ENCODE measurements at regions not wholly inside any gene's neighbourhood (a gene's known extent, or its start where the extent isn't known, plus 50 kb on each side); places are given as distances from the start of the nearest gene placed in this dataset.
A peak's percentile ranks its signal among the peaks of the same experiment; 100 is the strongest.

DNA sequence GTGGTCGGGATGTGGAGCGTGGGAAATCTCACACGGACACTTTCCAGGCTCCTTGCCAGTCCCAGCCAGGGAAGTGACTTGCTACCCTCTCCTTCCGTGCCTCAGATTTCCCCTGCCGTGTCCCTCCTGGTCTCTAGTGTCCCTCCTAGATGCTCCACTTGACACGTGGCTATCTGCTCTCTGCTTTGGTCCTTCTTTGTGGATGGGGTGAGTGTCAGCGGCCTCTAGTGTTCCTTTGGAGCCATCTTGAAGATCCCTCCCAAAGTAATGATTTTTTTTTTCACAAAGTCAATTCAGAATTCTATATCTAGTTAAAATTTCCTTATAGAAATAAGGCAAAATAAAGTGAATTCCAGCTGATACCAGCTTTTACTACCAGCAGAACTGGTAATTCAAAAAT, 117.7 kb downstream of the MRPL36 start:
- intact Hi-C loops (cut with micrococcal nuclease) = no loop called here
- peak; percentile 7; the same call in 1 of the 2 replicates for TF ChIP-seq RAD21 (IDR thresholded peaks at IDR 0.05; ENCODE audit: low read depth)
- TF ChIP-seq, protein P1, sequence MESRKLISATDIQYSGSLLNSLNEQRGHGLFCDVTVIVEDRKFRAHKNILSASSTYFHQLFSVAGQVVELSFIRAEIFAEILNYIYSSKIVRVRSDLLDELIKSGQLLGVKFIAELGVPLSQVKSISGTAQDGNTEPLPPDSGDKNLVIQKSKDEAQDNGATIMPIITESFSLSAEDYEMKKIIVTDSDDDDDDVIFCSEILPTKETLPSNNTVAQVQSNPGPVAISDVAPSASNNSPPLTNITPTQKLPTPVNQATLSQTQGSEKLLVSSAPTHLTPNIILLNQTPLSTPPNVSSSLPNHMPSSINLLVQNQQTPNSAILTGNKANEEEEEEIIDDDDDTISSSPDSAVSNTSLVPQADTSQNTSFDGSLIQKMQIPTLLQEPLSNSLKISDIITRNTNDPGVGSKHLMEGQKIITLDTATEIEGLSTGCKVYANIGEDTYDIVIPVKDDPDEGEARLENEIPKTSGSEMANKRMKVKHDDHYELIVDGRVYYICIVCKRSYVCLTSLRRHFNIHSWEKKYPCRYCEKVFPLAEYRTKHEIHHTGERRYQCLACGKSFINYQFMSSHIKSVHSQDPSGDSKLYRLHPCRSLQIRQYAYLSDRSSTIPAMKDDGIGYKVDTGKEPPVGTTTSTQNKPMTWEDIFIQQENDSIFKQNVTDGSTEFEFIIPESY (IDR thresholded peaks at IDR 0.05; ENCODE audit: extremely low read depth, insufficient replicate concordance, low read length) = no peak
- H3K27me3 ChIP-seq (ENCODE audit: insufficient read depth, low read length) = peaks cover 22% of the 10 kb centered on the region; the same call in 1 of the 2 replicates
- ChIA-PET POLR2A (no interaction called here), CTCF (interaction anchor here (0.9 kb wide), 1 partner anchor 508 kb away, joined by 3 read pairs; no protein-coding TSS in a partner anchor), RAD21 (ENCODE audit: low non-redundant PET in 1 of 2, low total read pairs in 2 of 2, uncharacterized antibody in 2 of 2, unreplicated experiment in 2 of 2) (no interaction called here)
- H3K9me2 ChIP-seq (ENCODE audit: insufficient read depth) = no peaks in the 10 kb centered on the region
- no peaks in the 10 kb centered on the region for H3K36me3 ChIP-seq (ENCODE audit: control insufficient read depth in 1 of 2, insufficient read depth in 2 of 2, low read length in 2 of 2)
- no peaks in the 10 kb centered on the region for H3K4me1 ChIP-seq (ENCODE audit: control insufficient read depth in 1 of 2, insufficient read depth in 2 of 2, low read length in 2 of 2)
- H3K9ac ChIP-seq (ENCODE audit: low read length) = no peak overlapping the region
- no peaks in the 10 kb centered on the region for H4K20me1 ChIP-seq (ENCODE audit: insufficient read depth)
- no peak for DNase-seq (ENCODE audit: low read depth, low spot score)
- H3K4me2 ChIP-seq (ENCODE audit: low read length) = no peak overlapping the region
- H2AFZ ChIP-seq (ENCODE audit: low read depth, low read length, poor library complexity, severe bottlenecking) = no peak overlapping the region
- no peaks in the 10 kb centered on the region for H3K79me2 ChIP-seq (ENCODE audit: insufficient read depth, low read length)
- no peaks in the 10 kb centered on the region for H3K9me3 ChIP-seq (ENCODE audit: control insufficient read depth in 1 of 2, insufficient read depth in 1 of 2, low read depth in 1 of 2, low read length in 2 of 2)
- ATAC-seq = peak; percentile 70
- H3K27ac ChIP-seq (ENCODE audit: low read depth, low read length) = no peak overlapping the region
- BruUV-seq (replicated peaks) = no TSS peak
- H3K4me3 ChIP-seq (replicated peaks in 1 of 2; ENCODE audit: low read depth in 1 of 2, low read length in 2 of 2) = no peak overlapping the region

DNA sequence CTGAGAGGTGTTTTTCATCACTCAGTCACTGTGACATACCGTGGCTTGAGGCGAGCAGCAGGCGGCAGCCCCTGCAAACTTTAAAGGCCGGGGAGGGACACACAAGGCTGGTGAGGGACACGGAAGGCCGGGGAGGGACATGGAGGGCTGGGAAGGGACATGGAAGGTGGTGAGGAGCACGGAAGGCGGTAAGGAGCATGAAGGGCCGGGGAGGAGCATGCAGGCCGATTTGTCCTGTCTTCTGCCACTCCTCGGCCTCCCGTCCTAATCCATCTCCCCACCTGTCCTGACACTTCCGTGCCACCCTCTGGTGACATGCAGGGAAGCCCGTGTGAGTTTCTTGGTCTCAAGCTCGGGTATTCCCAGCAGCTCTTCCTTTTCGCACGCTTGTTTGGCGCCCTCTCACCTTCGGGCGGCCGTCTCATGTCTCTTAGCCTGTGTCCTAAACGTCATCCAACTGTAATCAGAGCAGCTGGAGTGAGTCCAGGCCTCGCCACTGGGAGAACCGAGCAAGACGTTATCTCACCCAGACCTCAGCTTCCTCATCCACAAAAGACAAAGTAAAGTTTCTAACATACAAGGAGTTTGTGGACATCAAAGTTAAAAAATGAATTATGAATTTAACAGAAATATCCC, 126.5 kb downstream of the MRPL36 start:
- no peaks in the 10 kb centered on the region for H3K9me2 ChIP-seq (ENCODE audit: insufficient read depth)
- intact Hi-C loops (cut with micrococcal nuclease) = loop anchor here (10.0 kb wide), 2 partner anchors 352 to 482 kb away; no protein-coding TSS in a partner anchor
- ChIA-PET CTCF (no interaction called here), POLR2A (no interaction called here), RAD21 (ENCODE audit: low non-redundant PET in 1 of 2, low total read pairs in 2 of 2, uncharacterized antibody in 2 of 2, unreplicated experiment in 2 of 2) (no interaction called here)
- H3K36me3 ChIP-seq (ENCODE audit: control insufficient read depth in 1 of 2, insufficient read depth in 2 of 2, low read length in 2 of 2) = no peaks in the 10 kb centered on the region
- ATAC-seq (peak; percentile 65), DNase-seq (ENCODE audit: low read depth, low spot score) (no peak)
- H3K4me1 ChIP-seq (ENCODE audit: control insufficient read depth in 1 of 2, insufficient read depth in 2 of 2, low read length in 2 of 2) = no peaks in the 10 kb centered on the region
- no peak overlapping the region for H3K4me2 ChIP-seq (ENCODE audit: low read length)
- no peaks in the 10 kb centered on the region for H3K79me2 ChIP-seq (ENCODE audit: insufficient read depth, low read length)
- no peaks in the 10 kb centered on the region for H3K27me3 ChIP-seq (ENCODE audit: insufficient read depth, low read length)
- no peaks in the 10 kb centered on the region for H4K20me1 ChIP-seq (ENCODE audit: insufficient read depth)
- no peaks in the 10 kb centered on the region for H3K9me3 ChIP-seq (ENCODE audit: control insufficient read depth in 1 of 2, insufficient read depth in 1 of 2, low read depth in 1 of 2, low read length in 2 of 2)
- BruUV-seq (replicated peaks) = no TSS peak
- no peak overlapping the region for H3K9ac ChIP-seq (ENCODE audit: low read length)
- no peak overlapping the region for H3K27ac ChIP-seq (ENCODE audit: low read depth, low read length)
- H3K4me3 ChIP-seq (replicated peaks in 1 of 2; ENCODE audit: low read depth in 1 of 2, low read length in 2 of 2) = no peak overlapping the region
- no peak overlapping the region for H2AFZ ChIP-seq (ENCODE audit: low read depth, low read length, poor library complexity, severe bottlenecking)
- no peak for TF ChIP-seq TCF7L2 (IDR thresholded peaks at IDR 0.05; ENCODE audit: borderline replicate concordance, extremely low read depth, insufficient read depth, insufficient read length)
- TF ChIP-seq EGR1 (IDR thresholded peaks at IDR 0.05; ENCODE audit: low read depth) = no peak
- TF ChIP-seq EZH2 (IDR thresholded peaks at IDR 0.05) = no peak
- TF ChIP-seq FOSL1 (IDR thresholded peaks at IDR 0.05; ENCODE audit: low read depth) = no peak
- no peak for TF ChIP-seq RAD21 (IDR thresholded peaks at IDR 0.05; ENCODE audit: low read depth)
- TF ChIP-seq, protein P2, sequence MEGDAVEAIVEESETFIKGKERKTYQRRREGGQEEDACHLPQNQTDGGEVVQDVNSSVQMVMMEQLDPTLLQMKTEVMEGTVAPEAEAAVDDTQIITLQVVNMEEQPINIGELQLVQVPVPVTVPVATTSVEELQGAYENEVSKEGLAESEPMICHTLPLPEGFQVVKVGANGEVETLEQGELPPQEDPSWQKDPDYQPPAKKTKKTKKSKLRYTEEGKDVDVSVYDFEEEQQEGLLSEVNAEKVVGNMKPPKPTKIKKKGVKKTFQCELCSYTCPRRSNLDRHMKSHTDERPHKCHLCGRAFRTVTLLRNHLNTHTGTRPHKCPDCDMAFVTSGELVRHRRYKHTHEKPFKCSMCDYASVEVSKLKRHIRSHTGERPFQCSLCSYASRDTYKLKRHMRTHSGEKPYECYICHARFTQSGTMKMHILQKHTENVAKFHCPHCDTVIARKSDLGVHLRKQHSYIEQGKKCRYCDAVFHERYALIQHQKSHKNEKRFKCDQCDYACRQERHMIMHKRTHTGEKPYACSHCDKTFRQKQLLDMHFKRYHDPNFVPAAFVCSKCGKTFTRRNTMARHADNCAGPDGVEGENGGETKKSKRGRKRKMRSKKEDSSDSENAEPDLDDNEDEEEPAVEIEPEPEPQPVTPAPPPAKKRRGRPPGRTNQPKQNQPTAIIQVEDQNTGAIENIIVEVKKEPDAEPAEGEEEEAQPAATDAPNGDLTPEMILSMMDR (IDR thresholded peaks at IDR 0.05 in 2 of 3, conservative IDR thresholded peaks at IDR 0.05 in 1 of 3; ENCODE audit: borderline replicate concordance in 1 of 3, insufficient read depth in 1 of 3, low read depth in 2 of 3, low read length in 2 of 3) = no peak
- no peak for TF ChIP-seq EZH2phosphoT487 (IDR thresholded peaks at IDR 0.05; ENCODE audit: borderline replicate concordance)
- no peak for TF ChIP-seq POLR2AphosphoS5 (IDR thresholded peaks at IDR 0.05; ENCODE audit: low read depth, low read length)
- TF ChIP-seq, protein P3, sequence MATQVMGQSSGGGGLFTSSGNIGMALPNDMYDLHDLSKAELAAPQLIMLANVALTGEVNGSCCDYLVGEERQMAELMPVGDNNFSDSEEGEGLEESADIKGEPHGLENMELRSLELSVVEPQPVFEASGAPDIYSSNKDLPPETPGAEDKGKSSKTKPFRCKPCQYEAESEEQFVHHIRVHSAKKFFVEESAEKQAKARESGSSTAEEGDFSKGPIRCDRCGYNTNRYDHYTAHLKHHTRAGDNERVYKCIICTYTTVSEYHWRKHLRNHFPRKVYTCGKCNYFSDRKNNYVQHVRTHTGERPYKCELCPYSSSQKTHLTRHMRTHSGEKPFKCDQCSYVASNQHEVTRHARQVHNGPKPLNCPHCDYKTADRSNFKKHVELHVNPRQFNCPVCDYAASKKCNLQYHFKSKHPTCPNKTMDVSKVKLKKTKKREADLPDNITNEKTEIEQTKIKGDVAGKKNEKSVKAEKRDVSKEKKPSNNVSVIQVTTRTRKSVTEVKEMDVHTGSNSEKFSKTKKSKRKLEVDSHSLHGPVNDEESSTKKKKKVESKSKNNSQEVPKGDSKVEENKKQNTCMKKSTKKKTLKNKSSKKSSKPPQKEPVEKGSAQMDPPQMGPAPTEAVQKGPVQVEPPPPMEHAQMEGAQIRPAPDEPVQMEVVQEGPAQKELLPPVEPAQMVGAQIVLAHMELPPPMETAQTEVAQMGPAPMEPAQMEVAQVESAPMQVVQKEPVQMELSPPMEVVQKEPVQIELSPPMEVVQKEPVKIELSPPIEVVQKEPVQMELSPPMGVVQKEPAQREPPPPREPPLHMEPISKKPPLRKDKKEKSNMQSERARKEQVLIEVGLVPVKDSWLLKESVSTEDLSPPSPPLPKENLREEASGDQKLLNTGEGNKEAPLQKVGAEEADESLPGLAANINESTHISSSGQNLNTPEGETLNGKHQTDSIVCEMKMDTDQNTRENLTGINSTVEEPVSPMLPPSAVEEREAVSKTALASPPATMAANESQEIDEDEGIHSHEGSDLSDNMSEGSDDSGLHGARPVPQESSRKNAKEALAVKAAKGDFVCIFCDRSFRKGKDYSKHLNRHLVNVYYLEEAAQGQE (IDR thresholded peaks at IDR 0.05; ENCODE audit: low read depth) = no peak
- no peak for TF ChIP-seq ZFX (IDR thresholded peaks at IDR 0.05)
